GM21825 (cell line): ENCODE measurements at regions not wholly inside any gene's neighbourhood (a gene's known extent, or its start where the extent isn't known, plus 50 kb on each side); places are given as distances from the start of the nearest gene placed in this dataset.

Experiments
- ATAC-seq: cut with Tn5 transposase; IDR thresholded peaks from one replicate; pipeline ENCODE4 v1.9.1; 2021; ENCODE audit warnings: mild to moderate bottlenecking, moderate library complexity; ENCODE audit not compliant: unreplicated experiment

- no peak for ATAC-seq
Observed at GRCh38 chr1:30638811-30639210, 84.6 kb downstream of the MATN1 start.

- ATAC-seq: no peak
Observed at GRCh38 chr1:30638086-30638485, 85.3 kb downstream of the MATN1 start.

- no peak for ATAC-seq
Observed at GRCh38 chr1:30637183-30637980, 86.0 kb downstream of the MATN1 start.

GRCh38 chr1:30636621-30637020 is 86.8 kb downstream of the MATN1 start:
- ATAC-seq: no peak

- no peak for ATAC-seq
Observed at GRCh38 chr1:30635391-30635975, 87.9 kb downstream of the MATN1 start.

GRCh38 chr1:30634507-30634906 is 88.9 kb downstream of the MATN1 start:
- no peak for ATAC-seq

GRCh38 chr1:30633294-30633693 is 90.1 kb downstream of the MATN1 start:
- no peak for ATAC-seq

- ATAC-seq: no peak
Observed at GRCh38 chr1:30632481-30632880, 90.9 kb downstream of the MATN1 start.

- no peak for ATAC-seq
Observed at GRCh38 chr1:30631700-30632099, 91.7 kb downstream of the MATN1 start.

- no peak for ATAC-seq
Observed at GRCh38 chr1:30629501-30629900, 93.9 kb downstream of the MATN1 start.

- ATAC-seq: no peak
Observed at GRCh38 chr1:30627994-30628393, 95.4 kb downstream of the MATN1 start.

GRCh38 chr1:30627206-30627605 is 96.2 kb downstream of the MATN1 start:
- ATAC-seq: no peak

GRCh38 chr1:30623431-30623830 is 100.0 kb downstream of the MATN1 start:
- ATAC-seq: no peak

GRCh38 chr1:30619619-30620018 is 103.8 kb downstream of the MATN1 start:
- no peak for ATAC-seq

GRCh38 chr1:30618335-30618747 is 105.0 kb downstream of the MATN1 start:
- no peak for ATAC-seq

GRCh38 chr1:30616759-30617158 is 106.6 kb downstream of the MATN1 start:
- no peak for ATAC-seq

- ATAC-seq: no peak
Observed at GRCh38 chr1:30615816-30616590, 107.4 kb downstream of the MATN1 start.

- no peak for ATAC-seq
Observed at GRCh38 chr1:30615076-30615795, 108.1 kb downstream of the MATN1 start.

- no peak for ATAC-seq
Observed at GRCh38 chr1:30613188-30613587, 110.2 kb downstream of the MATN1 start.

GRCh38 chr1:30612536-30613065 is 110.8 kb downstream of the MATN1 start:
- no peak for ATAC-seq

GRCh38 chr1:30611741-30612309 is 111.6 kb downstream of the MATN1 start:
- no peak for ATAC-seq
